ENCODE measurements at regions not wholly inside any gene's neighbourhood (a gene's known extent, or its start where the extent isn't known, plus 50 kb on each side); places are given as distances from the start of the nearest gene placed in this dataset.

GRCh38 chr7:26554952-26555351 is 263.3 kb downstream of the SNX10 start:
- TF ChIP-seq CTCF (conservative IDR thresholded peaks at IDR 0.05; ENCODE audit: low read depth, low read length) (no peak), RCOR1 (IDR thresholded peaks at IDR 0.05; ENCODE audit: insufficient replicate concordance, low read length) (no peak), BHLHE40 (IDR thresholded peaks at IDR 0.05; ENCODE audit: low read depth, low read length) (no peak), POLR2A (IDR thresholded peaks at IDR 0.05; ENCODE audit: low read depth, low read length) (no peak), ELK1 (IDR thresholded peaks at IDR 0.05; ENCODE audit: borderline replicate concordance, low read depth, low read length) (no peak), MAFK (IDR thresholded peaks at IDR 0.05; ENCODE audit: low read depth, low read length) (no peak), USF2 (IDR thresholded peaks at IDR 0.05; ENCODE audit: low read depth, low read length) (no peak)
